ENCODE measurements at regions not wholly inside any gene's neighbourhood (a gene's known extent, or its start where the extent isn't known, plus 50 kb on each side); places are given as distances from the start of the nearest gene placed in this dataset.

DNA sequence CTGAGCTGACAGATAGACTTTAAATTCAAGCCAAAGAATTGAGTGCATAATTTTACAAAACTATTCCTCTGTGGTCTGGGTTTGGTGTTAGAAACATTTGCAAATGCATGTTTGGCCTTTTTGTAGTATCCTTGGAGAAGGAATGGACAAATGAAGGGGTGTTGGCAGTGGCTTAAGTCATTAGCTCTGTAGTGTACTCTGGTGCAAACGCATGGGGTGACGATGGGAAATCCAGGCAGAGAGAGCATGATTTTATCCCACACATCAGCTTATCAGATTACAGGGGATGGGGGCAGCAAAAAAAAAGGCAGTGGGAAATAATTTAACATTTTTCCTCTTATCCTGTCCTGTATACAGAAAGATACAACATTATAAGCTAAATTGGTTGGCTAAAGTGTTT, 320.6 kb downstream of the ZNF516 start:
- Histone ChIP-seq H3K4me3 (no peak overlapping the region), H3K27ac (no peak overlapping the region), H3K36me3 (no peaks in the 10 kb centered on the region), H3K4me1 (no peaks in the 10 kb centered on the region), H3K9ac (ENCODE audit: low read depth in 2 of 2, low read length in 2 of 2) (no peak overlapping the region), H3K9me3 (no peaks in the 10 kb centered on the region), H3K27me3 (no peaks in the 10 kb centered on the region)
- TF ChIP-seq, protein P1, sequence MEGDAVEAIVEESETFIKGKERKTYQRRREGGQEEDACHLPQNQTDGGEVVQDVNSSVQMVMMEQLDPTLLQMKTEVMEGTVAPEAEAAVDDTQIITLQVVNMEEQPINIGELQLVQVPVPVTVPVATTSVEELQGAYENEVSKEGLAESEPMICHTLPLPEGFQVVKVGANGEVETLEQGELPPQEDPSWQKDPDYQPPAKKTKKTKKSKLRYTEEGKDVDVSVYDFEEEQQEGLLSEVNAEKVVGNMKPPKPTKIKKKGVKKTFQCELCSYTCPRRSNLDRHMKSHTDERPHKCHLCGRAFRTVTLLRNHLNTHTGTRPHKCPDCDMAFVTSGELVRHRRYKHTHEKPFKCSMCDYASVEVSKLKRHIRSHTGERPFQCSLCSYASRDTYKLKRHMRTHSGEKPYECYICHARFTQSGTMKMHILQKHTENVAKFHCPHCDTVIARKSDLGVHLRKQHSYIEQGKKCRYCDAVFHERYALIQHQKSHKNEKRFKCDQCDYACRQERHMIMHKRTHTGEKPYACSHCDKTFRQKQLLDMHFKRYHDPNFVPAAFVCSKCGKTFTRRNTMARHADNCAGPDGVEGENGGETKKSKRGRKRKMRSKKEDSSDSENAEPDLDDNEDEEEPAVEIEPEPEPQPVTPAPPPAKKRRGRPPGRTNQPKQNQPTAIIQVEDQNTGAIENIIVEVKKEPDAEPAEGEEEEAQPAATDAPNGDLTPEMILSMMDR (IDR thresholded peaks at IDR 0.05): no peak
- intact Hi-C loops (cut with DNase I): no loop called here
- DNase-seq: no peak

DNA sequence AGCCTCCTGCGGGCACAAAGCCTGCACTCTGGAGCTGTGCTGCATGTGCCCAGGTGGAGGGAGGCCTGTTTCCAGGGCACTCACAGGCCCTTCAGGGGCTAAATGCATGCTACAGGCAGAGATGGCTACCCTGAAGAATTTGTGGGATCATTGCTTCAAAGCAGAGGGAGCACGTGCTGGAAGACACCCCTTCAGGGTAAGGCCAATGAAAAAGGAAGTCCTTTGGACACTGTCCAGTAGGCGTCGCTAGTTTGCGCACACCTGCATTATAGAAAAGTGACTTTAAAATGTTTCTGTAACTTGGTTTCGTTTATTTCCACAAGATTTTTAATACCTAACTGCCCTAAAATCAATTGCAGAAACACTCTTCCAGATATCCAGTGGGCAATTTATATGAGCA, 325.3 kb downstream of the ZNF516 start:
- Histone ChIP-seq H3K27me3 (no peaks in the 10 kb centered on the region), H3K9ac (ENCODE audit: low read depth in 2 of 2, low read length in 2 of 2) (no peak overlapping the region), H3K4me3 (no peak overlapping the region), H3K4me1 (no peaks in the 10 kb centered on the region), H3K27ac (no peak overlapping the region), H3K36me3 (no peaks in the 10 kb centered on the region), H3K9me3 (no peaks in the 10 kb centered on the region)
- intact Hi-C loops (cut with DNase I): no loop called here
- DNase-seq: no peak
- TF ChIP-seq, protein P1 (IDR thresholded peaks at IDR 0.05): no peak

DNA sequence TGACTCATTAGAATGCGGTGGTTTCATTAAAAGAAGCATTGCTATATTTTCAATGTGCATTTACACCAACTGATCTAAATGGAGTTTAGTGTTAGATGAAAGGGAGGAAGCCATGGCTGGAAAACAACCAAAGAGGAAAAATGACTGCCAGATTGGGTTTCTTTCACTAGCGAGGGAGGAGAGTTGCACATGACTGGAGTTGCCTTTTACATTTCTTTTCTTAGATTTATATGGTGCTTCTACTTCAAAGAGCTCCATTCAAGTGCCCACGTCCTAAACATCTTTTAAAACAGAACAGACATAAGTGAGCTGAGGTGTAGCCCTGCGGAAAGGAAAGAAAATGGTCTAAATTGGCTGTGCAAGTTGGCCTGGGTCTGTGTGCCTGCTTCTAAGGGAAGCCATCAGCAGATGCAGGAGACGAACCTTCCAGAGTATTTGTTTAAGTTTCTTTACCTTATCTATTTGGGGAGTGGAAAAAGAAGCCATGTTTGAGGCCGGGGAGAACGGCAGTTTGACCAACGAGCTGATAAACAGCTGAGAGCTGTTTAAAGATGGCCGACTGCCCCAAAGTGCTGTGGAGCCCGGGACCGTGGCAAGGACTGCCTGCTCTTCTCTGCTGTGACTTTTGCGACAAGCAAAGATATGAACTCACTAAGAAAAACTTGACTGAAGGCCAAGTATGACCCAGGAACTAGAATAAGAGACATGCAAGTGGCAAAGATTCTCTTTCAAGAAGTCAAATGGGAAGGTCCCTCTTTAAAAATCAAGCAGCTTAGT, 327.0 kb downstream of the ZNF516 start:
- H3K9me3 ChIP-seq: no peaks in the 10 kb centered on the region
- DNase-seq: no peak
- TF ChIP-seq, protein P1 (IDR thresholded peaks at IDR 0.05): no peak
- H3K27ac ChIP-seq: no peak overlapping the region
- H3K4me3 ChIP-seq: no peak overlapping the region
- H3K9ac ChIP-seq (ENCODE audit: low read depth in 2 of 2, low read length in 2 of 2): no peak overlapping the region
- intact Hi-C loops (cut with DNase I): no loop called here
- no peaks in the 10 kb centered on the region for H3K4me1 ChIP-seq
- no peaks in the 10 kb centered on the region for H3K27me3 ChIP-seq
- H3K36me3 ChIP-seq: no peaks in the 10 kb centered on the region

DNA sequence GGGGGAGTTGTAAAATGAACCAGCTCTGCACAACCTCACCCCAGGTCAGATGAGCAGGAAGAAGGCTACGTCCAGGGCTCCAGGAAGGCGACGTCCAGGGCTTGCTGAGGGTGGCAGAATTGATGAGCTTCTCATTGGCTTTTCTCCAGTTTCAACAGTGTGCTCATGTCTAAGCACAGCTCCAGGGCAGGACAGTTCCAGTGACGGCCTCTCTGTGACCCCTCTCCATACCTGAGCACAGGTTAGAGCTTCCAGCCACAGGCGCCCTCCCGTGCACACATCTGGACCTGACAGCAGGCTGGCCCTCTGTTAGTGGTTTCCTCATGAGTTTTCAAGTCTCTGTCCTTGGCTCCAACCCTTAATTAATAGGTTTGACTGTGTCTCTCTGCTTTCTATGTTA, 327.6 kb downstream of the ZNF516 start:
- TF ChIP-seq, protein P1 (IDR thresholded peaks at IDR 0.05): no peak
- DNase-seq: no peak
- H3K4me1 ChIP-seq: no peaks in the 10 kb centered on the region
- H3K27me3 ChIP-seq: no peaks in the 10 kb centered on the region
- H3K4me3 ChIP-seq: no peak overlapping the region
- no peak overlapping the region for H3K27ac ChIP-seq
- no peak overlapping the region for H3K9ac ChIP-seq (ENCODE audit: low read depth in 2 of 2, low read length in 2 of 2)
- H3K36me3 ChIP-seq: no peaks in the 10 kb centered on the region
- intact Hi-C loops (cut with DNase I): no loop called here
- no peaks in the 10 kb centered on the region for H3K9me3 ChIP-seq

DNA sequence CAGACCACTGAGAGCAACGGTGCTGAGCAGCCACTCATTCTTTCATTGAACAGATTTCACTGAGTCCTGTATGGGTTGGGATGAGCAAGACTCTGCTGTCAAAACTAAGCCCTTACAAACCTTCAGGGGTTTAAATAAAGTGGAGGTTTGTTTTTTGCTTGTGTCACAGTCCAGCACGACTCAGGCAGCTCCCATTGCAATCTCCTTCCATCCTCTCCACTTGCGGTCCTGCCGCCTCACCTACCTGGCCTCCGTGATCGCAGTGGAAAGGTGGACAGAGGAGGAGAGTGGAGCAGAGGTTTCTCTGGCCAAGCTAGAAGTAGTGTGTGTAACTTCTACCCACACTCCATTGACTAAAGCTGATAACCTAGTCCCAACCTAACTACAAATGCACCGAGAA, 332.2 kb downstream of the ZNF516 start:
- H3K27me3 ChIP-seq: no peaks in the 10 kb centered on the region
- H3K9me3 ChIP-seq: no peaks in the 10 kb centered on the region
- TF ChIP-seq, protein P1 (IDR thresholded peaks at IDR 0.05): no peak
- no peak overlapping the region for H3K9ac ChIP-seq (ENCODE audit: low read depth in 2 of 2, low read length in 2 of 2)
- intact Hi-C loops (cut with DNase I): no loop called here
- H3K4me1 ChIP-seq: no peaks in the 10 kb centered on the region
- H3K4me3 ChIP-seq: no peak overlapping the region
- DNase-seq: no peak
- no peaks in the 10 kb centered on the region for H3K36me3 ChIP-seq
- H3K27ac ChIP-seq: no peak overlapping the region
